Astrocyte (in vitro differentiated cells and primary cell): ENCODE measurements at regions not wholly inside any gene's neighbourhood (a gene's known extent, or its start where the extent isn't known, plus 50 kb on each side); places are given as distances from the start of the nearest gene placed in this dataset.
"Not testable (repeated sequence)": the region's sequence is repeated elsewhere in the genome, so short reads cannot be mapped to it uniquely, and the experiment has no call there.

Experiments used
- DNase-seq: peaks from one replicate; pipeline ENCODE4 v3.0.0-alpha.2; 2010; ENCODE audit warnings: low read depth
- FAIRE-seq: peaks from 2 replicates; lab custom pipeline; 2011; peaks lifted over from hg19 to GRCh38; lab: Jason Lieb, UNC
- H2AFZ ChIP-seq: 2 replicates; pipeline ENCODE4 v1.6.0; 2012; ENCODE audit warnings: low read depth, low read length, inconsistent platforms
- H3K27ac ChIP-seq: 2 replicates; pipeline ENCODE4 v1.5.1; 2011; ENCODE audit warnings: low read depth, low read length, inconsistent platforms
- H3K27me3 ChIP-seq: 2 replicates; pipeline ENCODE4 v1.6.0; 2011; ENCODE audit warnings: low read length, inconsistent platforms; ENCODE audit not compliant: insufficient read depth
- H3K36me3 ChIP-seq: 2 replicates; pipeline ENCODE4 v1.5.1; 2011; ENCODE audit warnings: low read length, inconsistent platforms; ENCODE audit not compliant: insufficient read depth
- H3K4me1 ChIP-seq: 2 replicates; pipeline ENCODE4 v1.5.1; 2011; ENCODE audit warnings: low read length, inconsistent platforms; ENCODE audit not compliant: insufficient read depth
- H3K4me2 ChIP-seq: 2 replicates; pipeline ENCODE4 v1.6.0; 2012; ENCODE audit warnings: low read length, inconsistent platforms
- H3K4me3 ChIP-seq: 2 replicates; pipeline ENCODE4 v1.5.1; 2011; ENCODE audit warnings: low read depth, mild to moderate bottlenecking, low read length, inconsistent platforms; ENCODE audit not compliant: insufficient read depth
- H3K79me2 ChIP-seq: 2 replicates; pipeline ENCODE4 v1.6.0; 2012; ENCODE audit warnings: mild to moderate bottlenecking, low read length, inconsistent platforms; ENCODE audit not compliant: insufficient read depth
- H3K9ac ChIP-seq: 2 replicates; pipeline ENCODE4 v1.6.0; 2012; ENCODE audit warnings: mild to moderate bottlenecking, low read length, inconsistent platforms
- H3K9me3 ChIP-seq: 2 replicates; pipeline ENCODE4 v1.5.1; 2012; ENCODE audit warnings: low read depth, mild to moderate bottlenecking, low read length, inconsistent platforms; ENCODE audit not compliant: insufficient read depth
- H4K20me1 ChIP-seq: 2 replicates; pipeline ENCODE4 v1.6.0; 2012; ENCODE audit warnings: low read length, inconsistent platforms; ENCODE audit not compliant: insufficient read depth
- H3K27ac Mint-ChIP-seq: one replicate; pipeline ENCODE4 v1.8.0; 2021; ENCODE audit warnings: mild to moderate bottlenecking, mixed read lengths; ENCODE audit not compliant: unreplicated experiment
- H3K27me3 Mint-ChIP-seq: one replicate; pipeline ENCODE4 v1.8.0; 2021; ENCODE audit warnings: low read depth, mixed read lengths; ENCODE audit not compliant: unreplicated experiment
- H3K36me3 Mint-ChIP-seq: one replicate; pipeline ENCODE4 v1.8.0; 2021; ENCODE audit warnings: low read depth, mixed read lengths; ENCODE audit not compliant: unreplicated experiment
- H3K4me1 Mint-ChIP-seq: one replicate; pipeline ENCODE4 v1.8.0; 2021; ENCODE audit warnings: low read depth, mixed read lengths; ENCODE audit not compliant: unreplicated experiment
- H3K4me3 Mint-ChIP-seq: one replicate; pipeline ENCODE4 v1.8.0; 2021; ENCODE audit warnings: mild to moderate bottlenecking, moderate library complexity, mixed read lengths; ENCODE audit not compliant: unreplicated experiment
- H3K9me3 Mint-ChIP-seq: one replicate; pipeline ENCODE4 v1.8.0; 2021; ENCODE audit warnings: mild to moderate bottlenecking, mixed read lengths; ENCODE audit not compliant: unreplicated experiment
- EZH2 ChIP-seq: IDR thresholded peaks from 2 replicates; pipeline ENCODE4 v1.6.1; 2012; ENCODE audit warnings: mild to moderate bottlenecking, low read length, inconsistent platforms; ENCODE audit not compliant: insufficient read depth
- TF ChIP-seq, protein P1 (sequence below): IDR thresholded peaks from 2 replicates; pipeline ENCODE4 v1.5.1; 2011; ENCODE audit warnings: low read depth, mild to moderate bottlenecking, inconsistent platforms, low read length, moderate library complexity; ENCODE audit not compliant: insufficient read depth

GRCh38 chr19:28539759-28540158, 673.2 kb downstream of the UQCRFS1 start:
- Histone ChIP-seq H3K9ac (no peak overlapping the region), H2AFZ (no peak overlapping the region), H3K4me1 (no peaks in the 10 kb centered on the region), H3K4me3 (no peak overlapping the region), H3K4me2 (no peak overlapping the region), H3K27ac (no peak overlapping the region), H4K20me1 (no peaks in the 10 kb centered on the region), H3K79me2 (no peaks in the 10 kb centered on the region), H3K36me3 (no peaks in the 10 kb centered on the region), H3K27me3 (no peaks in the 10 kb centered on the region), H3K9me3 (no peaks in the 10 kb centered on the region)
- Mint-ChIP-seq H3K4me1 (no peaks in the 10 kb centered on the region), H3K27ac (no peak overlapping the region), H3K4me3 (no peak overlapping the region), H3K27me3 (peaks cover 8% of the 10 kb centered on the region), H3K9me3 (peaks cover 8% of the 10 kb centered on the region), H3K36me3 (no peaks in the 10 kb centered on the region)
- TF ChIP-seq, protein P1, sequence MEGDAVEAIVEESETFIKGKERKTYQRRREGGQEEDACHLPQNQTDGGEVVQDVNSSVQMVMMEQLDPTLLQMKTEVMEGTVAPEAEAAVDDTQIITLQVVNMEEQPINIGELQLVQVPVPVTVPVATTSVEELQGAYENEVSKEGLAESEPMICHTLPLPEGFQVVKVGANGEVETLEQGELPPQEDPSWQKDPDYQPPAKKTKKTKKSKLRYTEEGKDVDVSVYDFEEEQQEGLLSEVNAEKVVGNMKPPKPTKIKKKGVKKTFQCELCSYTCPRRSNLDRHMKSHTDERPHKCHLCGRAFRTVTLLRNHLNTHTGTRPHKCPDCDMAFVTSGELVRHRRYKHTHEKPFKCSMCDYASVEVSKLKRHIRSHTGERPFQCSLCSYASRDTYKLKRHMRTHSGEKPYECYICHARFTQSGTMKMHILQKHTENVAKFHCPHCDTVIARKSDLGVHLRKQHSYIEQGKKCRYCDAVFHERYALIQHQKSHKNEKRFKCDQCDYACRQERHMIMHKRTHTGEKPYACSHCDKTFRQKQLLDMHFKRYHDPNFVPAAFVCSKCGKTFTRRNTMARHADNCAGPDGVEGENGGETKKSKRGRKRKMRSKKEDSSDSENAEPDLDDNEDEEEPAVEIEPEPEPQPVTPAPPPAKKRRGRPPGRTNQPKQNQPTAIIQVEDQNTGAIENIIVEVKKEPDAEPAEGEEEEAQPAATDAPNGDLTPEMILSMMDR = no peak
- TF ChIP-seq EZH2 = no peak
- FAIRE-seq (no peak), DNase-seq (no peak)

- H3K4me3 Mint-ChIP-seq, H3K79me2 ChIP-seq, H2AFZ ChIP-seq, H3K4me2 ChIP-seq, H3K36me3 ChIP-seq, H3K27ac ChIP-seq, H3K4me3 ChIP-seq, H3K27ac Mint-ChIP-seq, H3K9me3 ChIP-seq, H3K4me1 Mint-ChIP-seq, H3K36me3 Mint-ChIP-seq, H3K9me3 Mint-ChIP-seq, FAIRE-seq, H3K27me3 Mint-ChIP-seq, DNase-seq, H3K27me3 ChIP-seq, H4K20me1 ChIP-seq, H3K4me1 ChIP-seq, H3K9ac ChIP-seq: not testable (repeated sequence)
Observed at GRCh38 chr19:28538579-28538978, 674.4 kb downstream of the UQCRFS1 start.

- H3K4me2 ChIP-seq = no peak overlapping the region
- H3K9me3 Mint-ChIP-seq = peaks cover 8% of the 10 kb centered on the region
- FAIRE-seq = no peak
- H3K4me3 Mint-ChIP-seq = no peak overlapping the region
- H3K27ac Mint-ChIP-seq = no peak overlapping the region
- no peak overlapping the region for H3K4me3 ChIP-seq
- H4K20me1 ChIP-seq = no peaks in the 10 kb centered on the region
- TF ChIP-seq, protein P1 = no peak
- no peak for TF ChIP-seq EZH2
- H3K36me3 ChIP-seq = no peaks in the 10 kb centered on the region
- H3K27ac ChIP-seq = no peak overlapping the region
- no peaks in the 10 kb centered on the region for H3K79me2 ChIP-seq
- no peaks in the 10 kb centered on the region for H3K36me3 Mint-ChIP-seq
- H2AFZ ChIP-seq = no peak overlapping the region
- no peaks in the 10 kb centered on the region for H3K9me3 ChIP-seq
- H3K4me1 ChIP-seq = no peaks in the 10 kb centered on the region
- no peak for DNase-seq
- no peaks in the 10 kb centered on the region for H3K4me1 Mint-ChIP-seq
- no peaks in the 10 kb centered on the region for H3K27me3 ChIP-seq
- peaks cover 4% of the 10 kb centered on the region for H3K27me3 Mint-ChIP-seq
- no peak overlapping the region for H3K9ac ChIP-seq
Observed at GRCh38 chr19:28537896-28538295, 675.1 kb downstream of the UQCRFS1 start.
